Ecto neural progenitor cell (in vitro differentiated cells): ENCODE measurements at regions not wholly inside any gene's neighbourhood (a gene's known extent, or its start where the extent isn't known, plus 50 kb on each side); places are given as distances from the start of the nearest gene placed in this dataset.
"Not testable (repeated sequence)": the region's sequence is repeated elsewhere in the genome, so short reads cannot be mapped to it uniquely, and the experiment has no call there.

Experiments used
- DNase-seq: peaks from one replicate; pipeline ENCODE4 v3.0.0-alpha.2; 2018; ENCODE audit warnings: low spot score

DNA sequence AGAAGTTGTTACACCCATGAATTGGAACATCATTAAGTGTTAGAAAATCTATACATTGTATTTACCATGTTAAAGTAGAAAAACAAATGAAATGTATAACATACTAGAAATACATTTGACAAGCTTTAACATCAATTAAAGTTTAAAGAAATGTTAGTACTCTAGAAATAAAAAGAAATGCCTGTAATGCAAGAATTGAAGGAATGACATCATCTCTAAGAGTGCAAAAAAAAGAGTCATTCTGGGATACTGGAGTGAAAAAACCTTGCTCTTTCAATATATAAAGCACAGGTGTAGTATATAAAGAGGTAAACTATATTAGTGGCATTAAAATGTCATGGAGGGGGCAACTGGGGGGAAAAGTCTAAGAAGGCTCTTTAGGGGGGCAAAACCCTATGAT, 210.8 kb upstream of the PLD5 start:
- no peak for DNase-seq

DNA sequence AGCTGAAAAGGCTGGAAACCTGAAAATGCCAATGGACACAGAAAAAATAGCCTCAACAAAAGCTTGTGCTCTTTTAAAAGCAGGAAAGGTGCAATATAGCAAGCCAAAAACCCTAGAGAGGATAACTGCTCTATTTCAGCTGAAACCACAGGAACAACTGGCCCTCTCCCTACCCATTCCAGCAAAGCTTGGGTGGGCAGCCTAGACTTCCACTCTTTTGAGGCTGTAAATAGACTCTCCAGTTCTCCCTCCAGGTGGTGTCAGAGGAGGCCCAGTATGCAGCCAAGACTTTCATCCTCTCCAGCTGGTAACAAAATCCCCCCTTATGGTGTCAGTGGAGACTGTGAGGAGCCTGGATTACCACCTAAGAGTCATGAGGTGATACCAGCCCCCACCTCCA, 206.9 kb upstream of the PLD5 start:
- DNase-seq = no peak

DNA sequence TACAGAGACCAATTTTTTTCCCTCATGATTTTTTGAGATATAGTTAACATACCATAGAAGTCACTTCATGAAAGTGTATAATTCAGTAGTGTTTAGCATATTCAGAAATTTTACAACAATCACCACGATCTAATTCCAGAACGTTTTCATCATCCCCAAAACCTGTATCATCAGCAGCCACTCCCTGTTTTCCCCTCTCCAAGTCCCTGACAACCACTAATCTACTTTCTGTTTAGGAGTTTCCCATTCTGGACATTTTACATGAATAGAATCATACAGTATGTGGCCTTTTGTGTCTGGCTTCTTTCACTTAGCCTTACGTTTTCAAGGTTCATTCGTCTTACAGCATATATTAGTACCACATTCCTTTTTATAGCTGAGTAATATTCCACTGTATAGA, 204.2 kb upstream of the PLD5 start:
- DNase-seq = no peak

DNA sequence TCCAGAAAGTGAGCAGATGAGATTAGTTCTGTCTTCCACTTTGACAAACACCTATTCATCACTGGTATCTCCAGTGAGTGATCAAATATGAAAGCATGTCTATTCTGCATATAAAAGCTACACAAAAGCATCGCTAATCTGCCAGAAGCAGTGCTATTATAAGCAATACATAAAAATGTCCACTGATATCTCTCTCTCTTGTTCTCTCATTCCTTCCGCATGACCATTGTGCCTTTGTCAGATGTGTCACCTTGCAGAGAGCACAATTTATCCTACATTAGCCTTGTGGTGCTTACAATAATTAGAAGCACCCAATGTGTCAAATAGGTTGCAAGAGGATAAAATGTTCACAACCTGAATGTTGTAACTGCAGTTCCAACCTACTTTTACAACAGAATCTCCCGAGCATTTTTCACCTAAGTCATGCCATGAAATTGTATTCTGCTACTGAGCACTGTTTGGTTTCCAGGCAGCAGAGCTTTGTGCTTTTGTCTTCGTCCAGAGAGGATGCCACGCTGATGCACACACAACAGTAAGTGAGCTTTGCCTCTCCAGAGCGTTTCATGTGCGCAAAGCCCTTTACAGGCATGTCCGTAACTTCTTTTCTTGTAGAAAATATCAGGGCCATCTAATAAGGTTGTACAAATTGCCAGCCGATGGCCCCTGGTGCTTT, 198.7 kb upstream of the PLD5 start:
- no peak for DNase-seq

DNA sequence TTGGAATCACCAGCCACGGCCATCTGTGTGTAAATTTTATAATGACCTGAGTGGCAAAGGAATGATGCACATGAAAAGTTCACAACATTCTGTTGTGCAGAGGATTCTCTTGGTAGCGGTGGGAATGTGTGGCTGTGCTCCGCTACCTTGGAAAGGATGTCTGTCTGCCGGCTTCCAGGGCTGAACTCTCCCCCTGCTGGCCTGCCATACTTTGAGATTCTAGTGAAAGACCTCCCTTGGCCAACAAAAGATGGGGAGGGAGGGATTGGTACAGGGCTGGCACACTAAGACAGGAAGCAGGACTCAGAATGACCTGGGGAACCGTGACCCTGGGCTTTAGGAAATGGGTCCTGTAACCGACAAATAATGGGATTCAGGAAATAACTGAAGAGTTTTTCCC, 194.5 kb upstream of the PLD5 start:
- no peak for DNase-seq

DNA sequence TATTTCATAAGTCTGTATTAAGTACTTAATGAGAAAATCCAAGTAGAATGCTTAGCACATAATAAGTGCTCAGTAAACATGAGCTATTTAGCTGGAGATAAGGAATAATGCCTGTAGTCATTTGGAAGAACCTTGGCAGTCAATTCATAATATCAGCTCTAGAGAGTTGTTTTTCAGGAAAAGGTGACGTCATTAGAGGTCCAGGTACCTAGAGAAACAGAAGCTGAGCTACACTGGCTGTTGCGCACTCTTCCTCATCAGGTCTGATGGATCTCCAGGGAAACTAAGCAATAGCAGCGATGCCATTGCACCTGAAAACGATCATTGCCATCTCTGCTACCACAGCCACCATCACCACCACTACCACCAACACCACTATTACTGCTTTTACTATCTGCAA, 187.8 kb upstream of the PLD5 start:
- DNase-seq = no peak

DNA sequence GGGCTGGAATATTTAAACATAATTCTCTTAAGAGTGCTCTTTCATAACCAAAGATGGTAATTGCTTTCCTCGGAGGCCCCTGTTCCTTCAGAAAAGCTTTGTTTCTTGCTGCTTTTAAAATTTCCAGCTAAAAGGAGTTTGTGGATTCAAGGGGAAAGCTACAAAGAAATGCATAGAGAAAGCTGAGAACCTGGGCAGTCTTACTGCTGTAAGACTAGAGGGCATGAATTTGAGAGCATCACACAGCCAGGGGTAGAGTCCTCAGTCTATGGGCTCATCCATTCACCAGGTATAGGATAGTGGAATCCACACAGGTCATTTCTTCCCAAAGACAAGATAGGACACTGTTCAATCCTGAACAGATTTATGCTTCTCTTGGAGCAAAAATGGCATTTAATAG, 186.3 kb upstream of the PLD5 start:
- no peak for DNase-seq

DNA sequence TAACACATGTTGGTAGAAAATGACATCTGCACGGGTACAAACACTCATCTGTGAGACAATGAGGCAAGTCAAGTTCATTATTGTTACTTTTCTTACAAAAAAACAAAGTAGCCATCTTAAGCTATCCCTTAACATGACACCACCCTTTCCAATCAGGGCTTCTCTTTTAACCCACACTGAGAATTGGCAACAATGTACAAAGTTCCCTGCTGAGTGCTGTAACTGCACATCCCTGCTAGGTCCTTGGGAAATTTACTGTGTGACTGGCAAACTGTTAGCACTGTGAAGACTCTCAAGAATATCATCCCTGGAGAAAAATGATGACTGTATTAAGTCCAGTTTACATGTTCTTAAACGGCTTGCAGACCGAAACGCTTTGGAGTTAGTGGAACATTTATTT, 185.8 kb upstream of the PLD5 start:
- DNase-seq = no peak

DNA sequence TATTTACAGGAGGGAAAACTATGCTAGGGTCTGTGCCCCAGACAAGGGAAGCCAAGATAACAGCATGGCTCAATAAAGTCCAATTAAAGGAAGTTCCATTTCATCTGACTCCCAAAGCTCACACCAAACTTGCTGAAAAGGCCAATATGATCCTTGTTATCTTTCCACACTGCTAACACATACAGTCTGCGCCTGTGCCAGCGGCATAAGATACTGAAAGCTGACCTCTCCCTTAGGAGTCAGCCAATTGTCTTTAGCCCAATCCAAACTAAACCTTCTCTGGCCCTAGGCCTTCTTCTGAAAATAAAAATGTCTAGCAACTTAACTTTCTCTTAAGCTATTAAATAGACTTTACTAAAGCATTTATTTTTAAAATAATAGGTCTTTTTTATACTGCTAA, 179.0 kb upstream of the PLD5 start:
- no peak for DNase-seq

DNA sequence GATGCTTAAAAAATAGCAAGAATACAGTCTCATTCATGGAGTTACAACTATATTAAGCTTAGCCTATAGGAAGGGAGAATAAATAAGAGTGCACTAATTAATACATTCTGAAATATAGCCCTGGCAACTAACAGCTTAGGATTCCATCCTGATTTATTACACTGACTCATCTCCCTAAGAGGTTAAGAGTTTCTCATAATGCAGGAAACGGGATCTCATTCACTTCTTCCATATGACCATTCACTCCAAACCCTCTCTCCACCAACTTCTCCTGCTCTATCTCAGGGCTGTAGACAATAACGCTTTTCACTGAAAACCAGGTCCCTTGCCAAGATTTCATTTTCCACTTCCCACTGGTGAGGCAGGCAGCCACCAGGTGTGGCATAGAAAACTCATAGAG, 168.5 kb upstream of the PLD5 start:
- no peak for DNase-seq

DNA sequence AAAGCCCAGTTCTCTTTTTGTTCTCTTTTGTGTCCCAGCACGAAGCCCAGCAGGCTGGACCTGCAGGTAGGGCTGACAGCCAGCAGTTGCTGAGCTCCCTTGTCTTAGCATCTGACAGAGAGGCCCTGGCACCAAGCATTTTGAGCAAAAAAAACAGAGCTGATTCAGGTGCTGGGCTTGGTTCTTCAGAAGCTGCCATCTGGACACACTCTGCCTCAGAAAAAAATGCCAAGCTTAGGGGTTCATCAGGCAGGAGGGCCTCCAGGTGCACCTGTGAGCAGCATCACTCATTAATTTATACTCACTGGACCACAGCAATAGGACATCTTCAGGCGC, 167.1 kb upstream of the PLD5 start:
- no peak for DNase-seq

DNA sequence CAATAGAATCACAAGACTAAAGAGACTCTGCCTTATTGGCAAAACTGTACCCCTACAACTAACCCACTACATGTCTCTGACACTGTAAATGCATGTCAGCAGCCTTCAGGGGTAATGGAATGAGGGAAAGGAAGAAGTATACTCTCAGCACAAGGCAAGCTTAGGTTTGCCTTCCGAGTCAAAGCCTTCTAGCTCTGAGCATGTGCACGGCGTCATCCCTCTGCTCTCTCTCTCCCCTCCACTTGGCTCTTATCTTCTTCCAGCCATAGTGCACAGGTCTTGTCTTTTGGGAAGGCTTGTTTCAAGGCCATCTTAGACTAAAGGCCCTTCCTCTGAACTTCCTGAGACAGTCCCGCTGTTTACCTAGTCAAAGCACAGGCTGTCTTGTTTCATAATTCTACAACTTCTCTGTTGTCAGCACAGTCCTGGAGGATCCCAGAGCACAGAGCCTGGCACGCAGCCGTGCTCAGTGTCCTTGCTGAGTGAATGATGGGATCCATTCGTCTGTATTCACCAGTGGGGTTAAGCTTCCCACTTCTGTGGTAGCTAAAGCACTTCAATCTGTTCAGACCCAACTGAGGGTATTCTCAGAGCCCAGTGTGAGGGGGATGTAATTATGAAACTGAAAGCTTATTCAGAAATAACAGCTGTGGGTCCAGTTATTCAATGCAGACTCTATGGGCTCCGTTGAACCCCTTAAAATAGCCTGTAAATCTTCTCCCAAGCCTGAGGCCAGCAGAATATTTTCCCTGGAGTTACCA, 166.5 kb upstream of the PLD5 start:
- DNase-seq = no peak

DNA sequence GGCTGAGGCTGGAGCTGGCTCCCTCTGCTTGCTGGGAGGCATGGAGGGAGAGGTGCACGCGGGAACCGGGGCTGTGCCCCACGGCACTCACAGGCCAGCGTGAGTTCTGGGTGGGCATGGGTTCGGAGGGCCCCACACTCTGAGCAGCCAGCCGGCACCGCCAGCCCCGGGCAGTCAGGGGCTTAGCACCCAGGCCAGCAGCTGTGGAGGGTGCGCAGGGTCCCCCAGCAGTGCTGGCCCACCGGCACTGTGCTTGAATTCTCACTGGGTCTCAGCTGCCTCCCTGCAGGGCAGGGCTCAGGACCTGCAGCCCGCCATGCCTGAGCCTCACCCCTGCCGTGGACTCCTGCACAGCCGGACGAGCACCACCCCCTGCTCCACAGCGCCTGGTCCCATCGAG, 164.9 kb upstream of the PLD5 start:
- DNase-seq = no peak

DNA sequence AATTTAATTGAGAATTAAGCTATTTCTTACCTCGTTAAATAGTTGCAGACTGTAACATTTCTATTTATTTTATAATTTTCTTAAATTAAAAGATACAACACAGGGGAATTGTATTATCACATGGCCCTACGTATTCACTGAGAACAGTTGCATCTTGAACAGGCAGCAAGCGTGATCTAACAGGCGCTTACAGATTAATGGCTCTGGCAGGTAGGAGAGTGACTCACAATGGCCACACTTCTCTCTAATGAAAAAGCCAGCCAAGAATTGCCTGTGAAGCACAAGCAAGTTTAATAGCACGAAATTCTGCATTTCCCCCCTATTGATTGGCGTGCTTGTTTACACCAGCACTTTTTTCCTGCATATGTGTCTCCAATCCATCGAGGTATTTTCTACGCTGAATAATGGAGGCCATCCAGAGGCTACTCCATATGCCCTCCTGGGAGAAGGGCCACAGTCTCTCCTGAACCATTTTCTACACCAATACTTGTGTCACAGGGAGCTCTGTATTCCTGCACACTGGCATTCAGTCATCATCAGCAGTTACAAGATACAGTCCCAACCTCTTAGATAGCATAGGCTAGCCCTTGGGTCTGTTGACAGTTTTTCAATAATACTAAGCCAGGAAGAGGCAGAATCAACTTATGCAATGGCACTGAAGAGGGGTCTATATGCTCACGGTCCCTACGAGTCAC, 150.6 kb upstream of the PLD5 start:
- DNase-seq = no peak

DNA sequence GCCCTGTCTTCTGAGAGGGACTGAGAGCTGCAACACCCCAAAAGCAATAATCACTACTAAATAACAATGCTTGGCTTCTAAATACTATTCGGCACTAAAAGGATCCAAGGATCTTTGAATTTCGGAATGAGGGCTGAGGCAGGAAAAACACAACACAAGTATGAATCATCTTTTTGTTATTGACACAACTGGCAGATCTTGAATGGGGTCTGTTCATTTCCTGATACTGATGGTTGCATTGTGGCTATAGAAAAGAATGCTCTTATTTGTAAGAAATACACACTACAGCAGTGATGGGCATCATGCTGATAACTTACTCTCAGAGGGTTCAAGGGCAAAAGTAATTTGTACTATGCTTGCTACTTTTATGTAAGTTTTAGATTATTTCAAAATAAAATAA, 149.2 kb upstream of the PLD5 start:
- no peak for DNase-seq

DNA sequence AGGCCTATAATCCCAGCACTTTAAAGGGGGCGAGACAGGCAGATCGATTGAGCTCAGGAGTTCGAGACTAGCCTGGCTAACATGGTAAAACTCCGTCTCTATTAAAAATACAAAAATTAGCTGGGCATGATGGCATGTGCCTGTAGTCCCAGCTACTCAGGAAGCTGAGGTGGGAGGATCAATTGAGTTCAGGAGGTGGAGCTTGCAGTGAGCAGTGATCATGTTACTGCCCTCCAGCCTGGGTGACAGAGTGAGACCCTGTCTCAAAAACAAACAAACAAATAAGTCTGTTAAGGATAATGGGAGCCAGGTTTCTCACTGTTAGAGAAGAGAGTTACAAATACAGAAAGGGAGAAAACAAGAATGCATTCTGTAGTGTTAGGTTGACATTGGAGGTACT, 148.7 kb upstream of the PLD5 start:
- DNase-seq = not testable (repeated sequence)

DNA sequence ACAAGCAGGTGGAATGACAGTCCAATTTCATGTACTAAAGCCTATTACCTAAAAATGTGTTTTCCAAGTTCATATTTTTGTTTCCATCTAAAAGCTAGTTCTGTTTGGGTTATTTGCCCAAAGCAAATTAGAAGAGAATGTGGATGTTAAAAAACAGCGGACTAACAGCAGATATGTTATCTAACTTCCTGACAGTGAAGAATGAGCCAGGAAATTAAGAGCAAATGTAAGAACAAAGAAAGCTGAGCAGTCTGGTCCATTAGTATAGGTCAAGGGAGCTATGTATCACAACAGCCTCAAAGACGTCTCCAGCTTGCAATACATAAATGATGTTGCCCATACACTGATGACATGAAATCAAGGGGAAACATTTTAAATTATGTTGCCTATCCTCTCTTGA, 145.5 kb upstream of the PLD5 start:
- no peak for DNase-seq

DNA sequence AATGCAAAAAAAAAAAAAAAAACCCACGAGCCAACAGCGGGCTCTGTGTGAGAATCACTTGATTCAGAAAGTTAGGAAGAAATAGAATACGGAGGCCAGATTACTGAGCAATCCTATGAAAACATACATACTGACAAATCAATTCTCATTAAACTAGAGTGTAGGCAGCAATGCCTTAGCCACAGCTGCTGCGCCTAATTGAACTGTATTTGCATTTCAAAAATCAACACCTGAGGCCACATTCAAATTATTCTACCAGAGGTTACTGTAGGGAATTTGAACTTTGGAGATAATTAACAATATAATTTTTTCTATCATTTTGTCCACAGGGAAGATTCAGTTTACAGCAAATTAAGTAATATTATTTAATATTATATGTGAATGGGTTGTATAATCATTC, 138.4 kb upstream of the PLD5 start:
- no peak for DNase-seq

DNA sequence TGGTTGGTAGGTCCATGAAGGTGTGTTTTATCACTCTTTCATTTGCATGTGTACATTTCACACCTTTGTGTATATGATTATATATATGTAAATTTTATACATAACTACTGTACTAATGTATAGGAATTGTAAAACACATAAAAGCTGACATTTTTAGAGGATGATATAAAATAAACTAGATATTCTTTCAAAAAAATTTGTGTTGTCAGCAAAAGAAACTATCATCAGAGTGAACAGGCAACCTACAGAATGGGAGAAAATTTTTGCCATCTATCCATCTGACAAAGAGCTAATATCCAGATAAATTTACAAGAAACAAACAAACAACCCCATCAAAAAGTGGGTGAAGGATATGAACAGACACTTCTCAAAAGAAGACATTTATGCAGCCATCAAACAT, 129.3 kb upstream of the PLD5 start:
- DNase-seq = not testable (repeated sequence)

DNA sequence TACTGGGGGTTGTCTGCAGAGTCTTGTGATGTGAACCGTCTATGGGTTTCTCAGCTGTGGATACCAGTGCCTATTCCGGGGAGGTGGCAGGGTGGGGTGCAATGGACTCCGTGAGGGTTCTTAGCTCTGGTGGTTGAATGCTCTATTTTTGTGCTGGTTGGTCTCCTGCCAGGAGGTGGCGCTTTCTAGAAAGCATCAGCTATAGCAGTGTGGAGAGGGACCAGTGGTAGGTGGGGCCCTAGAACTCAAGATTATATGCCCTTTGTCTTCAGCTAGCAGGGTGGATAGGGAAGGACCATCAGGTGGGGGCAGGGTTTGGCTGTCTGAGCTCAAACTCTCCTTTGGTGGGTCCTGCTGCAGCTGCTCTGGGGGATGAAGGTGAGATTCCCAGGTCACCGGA, 127.3 kb upstream of the PLD5 start:
- DNase-seq = peak; percentile 59

DNA sequence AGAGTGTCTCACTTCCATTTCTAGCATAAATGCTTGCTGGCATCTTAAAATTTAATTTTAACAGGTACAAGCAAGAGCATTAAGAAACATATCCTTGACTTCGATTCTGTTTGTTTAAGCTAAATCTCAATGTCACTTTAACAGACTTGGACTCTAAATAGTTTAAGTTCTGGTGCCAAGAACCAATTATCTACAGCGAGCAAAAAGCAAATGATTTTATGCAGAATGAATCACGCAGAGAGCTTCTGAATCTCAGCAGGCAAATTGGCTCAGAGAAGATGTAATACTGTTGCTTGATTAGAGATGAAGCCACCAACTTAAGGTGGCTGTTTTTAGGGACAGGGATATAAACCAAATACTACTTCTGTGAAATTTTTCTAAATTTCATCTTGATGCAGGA, 117.0 kb upstream of the PLD5 start:
- no peak for DNase-seq

DNA sequence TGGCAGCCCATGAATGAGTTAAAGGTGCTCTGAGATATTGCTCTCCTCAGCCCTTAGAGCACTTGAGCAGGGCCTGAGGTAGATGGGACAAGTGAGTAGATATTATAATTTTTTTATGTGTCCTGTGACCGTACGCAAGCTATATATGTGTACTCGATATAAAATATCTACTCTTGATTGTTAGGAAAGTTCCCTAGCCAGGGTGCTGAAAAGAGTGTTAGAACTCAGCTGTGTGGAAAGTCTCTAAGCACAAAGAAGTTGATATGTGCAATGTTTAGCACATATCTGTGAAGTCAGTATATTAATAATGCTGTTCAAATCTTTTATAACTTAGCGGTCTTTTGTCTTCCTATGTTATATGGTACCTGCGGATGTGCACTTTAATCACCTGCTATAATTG, 114.6 kb upstream of the PLD5 start:
- DNase-seq = no peak

DNA sequence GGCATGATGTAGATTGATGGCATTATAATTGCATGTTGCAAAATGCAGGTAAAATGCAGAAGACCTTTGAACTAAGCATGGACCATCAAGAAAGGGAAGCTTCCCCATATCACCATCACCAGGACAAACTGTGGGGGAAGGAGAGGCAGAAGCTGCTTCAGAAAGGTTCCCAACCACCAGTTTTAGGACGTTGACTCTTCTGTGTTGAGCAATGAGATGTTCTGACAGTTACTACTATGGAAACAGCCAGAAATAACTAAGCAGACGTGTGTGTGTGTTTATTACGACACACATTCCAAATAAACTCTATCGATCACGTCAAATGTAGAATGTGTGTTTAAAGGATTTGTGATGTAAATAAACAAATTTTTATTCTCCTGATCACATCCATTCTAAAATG, 110.2 kb upstream of the PLD5 start:
- no peak for DNase-seq

DNA sequence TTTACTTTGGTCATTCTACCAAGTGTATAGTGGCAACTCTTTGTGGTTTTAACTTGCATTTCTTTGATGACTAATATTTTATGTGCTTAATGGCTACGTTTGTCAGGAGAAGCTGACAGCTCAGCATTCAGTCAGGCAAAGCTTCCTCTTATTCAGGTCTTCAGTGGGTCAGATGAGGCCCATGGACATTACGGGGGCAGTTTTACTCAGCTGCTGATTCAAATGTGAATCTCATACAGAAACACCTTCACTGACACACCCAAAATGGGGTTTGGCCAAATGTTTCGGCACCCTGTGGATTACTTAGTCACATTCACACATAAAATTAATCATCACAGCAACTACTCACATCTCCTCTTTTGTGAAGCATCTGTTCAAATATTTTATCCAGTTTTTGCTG, 104.9 kb upstream of the PLD5 start:
- no peak for DNase-seq
